Neural cell (in vitro differentiated cells): ENCODE measurements at regions not wholly inside any gene's neighbourhood (a gene's known extent, or its start where the extent isn't known, plus 50 kb on each side); places are given as distances from the start of the nearest gene placed in this dataset.

Experiments
- EP300 ChIP-seq: fragments of 450-650 bp; conservative IDR thresholded peaks from 2 replicates; pipeline ENCODE4 v1.6.1; 2014; ENCODE audit warnings: antibody characterized with exemption, mild to moderate bottlenecking, moderate library complexity; ENCODE audit not compliant: poor library complexity, severe bottlenecking
- MXI1 ChIP-seq: fragments of 450-650 bp; conservative IDR thresholded peaks from 2 replicates; pipeline ENCODE4 v1.6.1; 2014; ENCODE audit warnings: antibody characterized with exemption, mild to moderate bottlenecking; ENCODE audit not compliant: poor library complexity, severe bottlenecking
- POLR2AphosphoS5 ChIP-seq: IDR thresholded peaks from 2 replicates; pipeline ENCODE4 v1.6.1; 2012
- RAD21 ChIP-seq: fragments of 450-650 bp; conservative IDR thresholded peaks from 2 replicates; pipeline ENCODE4 v1.6.1; 2014; ENCODE audit warnings: antibody characterized with exemption, mild to moderate bottlenecking, moderate library complexity
- TAF1 ChIP-seq: IDR thresholded peaks from 2 replicates; pipeline ENCODE4 v1.6.1; 2012; ENCODE audit warnings: low read depth
- TF ChIP-seq, protein P1 (sequence below): fragments of 450-650 bp; IDR thresholded peaks from 2 replicates; pipeline ENCODE4 v1.5.1; 2014; ENCODE audit warnings: antibody characterized with exemption, mild to moderate bottlenecking, moderate library complexity; ENCODE audit not compliant: poor library complexity, severe bottlenecking

GRCh38 chr5:30752015-30752414, 441.5 kb upstream of the CDH6 start:
- TF ChIP-seq, protein P1, sequence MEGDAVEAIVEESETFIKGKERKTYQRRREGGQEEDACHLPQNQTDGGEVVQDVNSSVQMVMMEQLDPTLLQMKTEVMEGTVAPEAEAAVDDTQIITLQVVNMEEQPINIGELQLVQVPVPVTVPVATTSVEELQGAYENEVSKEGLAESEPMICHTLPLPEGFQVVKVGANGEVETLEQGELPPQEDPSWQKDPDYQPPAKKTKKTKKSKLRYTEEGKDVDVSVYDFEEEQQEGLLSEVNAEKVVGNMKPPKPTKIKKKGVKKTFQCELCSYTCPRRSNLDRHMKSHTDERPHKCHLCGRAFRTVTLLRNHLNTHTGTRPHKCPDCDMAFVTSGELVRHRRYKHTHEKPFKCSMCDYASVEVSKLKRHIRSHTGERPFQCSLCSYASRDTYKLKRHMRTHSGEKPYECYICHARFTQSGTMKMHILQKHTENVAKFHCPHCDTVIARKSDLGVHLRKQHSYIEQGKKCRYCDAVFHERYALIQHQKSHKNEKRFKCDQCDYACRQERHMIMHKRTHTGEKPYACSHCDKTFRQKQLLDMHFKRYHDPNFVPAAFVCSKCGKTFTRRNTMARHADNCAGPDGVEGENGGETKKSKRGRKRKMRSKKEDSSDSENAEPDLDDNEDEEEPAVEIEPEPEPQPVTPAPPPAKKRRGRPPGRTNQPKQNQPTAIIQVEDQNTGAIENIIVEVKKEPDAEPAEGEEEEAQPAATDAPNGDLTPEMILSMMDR: no peak
- TF ChIP-seq TAF1 (no peak), RAD21 (no peak), EP300 (no peak), MXI1 (no peak), POLR2AphosphoS5 (no peak)
